ENCODE measurements at regions not wholly inside any gene's neighbourhood (a gene's known extent, or its start where the extent isn't known, plus 50 kb on each side); places are given as distances from the start of the nearest gene placed in this dataset.

GRCh38 chr3:127107491-127108375 is 85.2 kb upstream of the PRR23E start:
- DNase-seq (ENCODE audit: low spot score), result no peak

DNA sequence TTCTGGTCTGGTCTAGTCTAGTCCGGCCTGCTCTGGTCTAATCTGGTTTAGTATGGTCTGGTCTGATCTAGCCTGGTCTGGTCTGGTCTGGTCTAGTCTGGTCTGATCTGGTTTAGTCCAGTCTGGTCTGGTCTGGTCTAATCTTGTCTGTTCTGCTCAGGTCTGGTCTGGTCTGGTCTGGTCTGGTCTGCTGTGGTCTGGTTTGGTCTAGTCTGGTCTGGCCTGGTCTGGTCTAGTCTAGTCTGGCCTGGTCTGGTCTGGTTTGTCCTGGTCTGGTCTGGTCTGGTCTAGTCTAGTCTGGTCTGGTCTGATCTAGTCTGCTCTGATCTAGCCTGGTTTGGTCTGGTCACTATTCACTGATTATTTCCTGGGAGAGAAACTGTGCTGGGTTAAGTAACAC is 84.1 kb upstream of the PRR23E start:
- DNase-seq (ENCODE audit: low spot score), result no peak

DNA sequence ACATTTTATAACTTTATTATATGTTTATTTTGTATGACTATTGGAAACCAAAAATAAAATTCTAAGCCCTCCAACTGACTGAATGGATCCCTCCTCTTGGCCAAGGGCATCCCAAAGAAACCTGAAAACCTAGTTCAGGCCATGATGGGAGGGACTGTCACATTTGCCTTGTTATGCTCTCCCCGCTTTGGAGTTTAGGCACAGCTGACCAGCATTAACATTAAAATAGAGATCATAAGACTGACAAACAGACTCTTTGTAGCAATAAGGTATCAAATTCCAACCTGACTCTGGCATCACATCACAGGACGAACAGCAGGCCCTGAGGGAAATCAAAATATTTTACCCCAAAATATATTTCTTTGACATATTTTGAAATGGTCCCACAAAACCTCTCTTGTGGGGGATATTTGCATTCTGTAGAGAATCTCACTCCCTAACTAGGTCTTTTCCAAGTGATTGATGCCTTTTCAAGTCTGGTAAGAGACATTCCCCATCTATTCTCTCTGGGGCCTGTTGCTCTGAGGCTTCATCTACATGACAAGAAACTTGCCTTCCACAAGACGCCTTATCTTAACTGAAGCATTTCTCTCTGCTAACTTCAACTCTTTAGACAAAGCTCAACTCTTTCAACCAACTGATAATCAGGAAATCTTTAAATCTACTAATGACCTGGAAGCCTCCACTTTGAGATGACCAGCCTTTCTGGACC is 81.8 kb upstream of the PRR23E start:
- DNase-seq (ENCODE audit: low spot score), result no peak

GRCh38 chr3:127112796-127113570 is 79.9 kb upstream of the PRR23E start:
- no peak for DNase-seq (ENCODE audit: low spot score)

GRCh38 chr3:127113571-127113891 is 79.4 kb upstream of the PRR23E start:
- no peak for DNase-seq (ENCODE audit: low spot score)

DNA sequence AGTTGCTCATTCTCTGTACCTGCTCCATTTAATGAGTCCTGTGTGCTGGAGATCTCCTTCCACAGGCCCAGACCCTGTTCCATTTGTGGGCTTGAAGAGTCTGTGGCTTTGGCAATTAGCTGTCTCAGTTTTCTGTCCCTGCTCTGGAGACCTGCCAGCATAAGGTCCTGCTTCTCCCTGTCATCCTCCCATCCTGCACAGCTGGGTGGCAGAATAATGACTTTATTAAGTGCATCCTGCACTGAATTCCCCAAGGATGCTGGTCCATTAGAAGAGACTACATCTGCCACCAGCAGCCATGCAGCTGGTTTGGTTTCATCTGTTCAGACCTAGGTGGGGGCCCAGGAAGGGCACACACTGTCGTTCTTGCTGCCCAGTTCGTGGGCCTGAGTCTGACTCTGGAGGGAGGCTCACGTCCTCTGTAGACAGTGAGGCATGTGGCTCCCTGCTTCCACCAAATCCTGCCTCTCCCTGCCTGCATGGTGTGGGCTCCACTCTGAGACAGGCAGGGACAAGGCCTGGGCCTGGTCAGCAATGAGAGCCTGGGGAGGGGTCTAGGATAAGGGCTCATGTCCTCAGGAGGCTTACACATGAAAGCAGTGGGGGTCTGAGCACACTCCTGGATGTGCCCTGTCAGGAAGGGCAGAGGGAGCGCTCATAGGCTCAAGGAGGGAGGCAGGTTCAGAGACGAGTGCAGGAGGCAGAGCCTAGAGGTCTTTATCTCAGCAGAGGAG is 78.4 kb upstream of the PRR23E start:
- no peak for DNase-seq (ENCODE audit: low spot score)

GRCh38 chr3:127115691-127116351 is 77.1 kb upstream of the PRR23E start:
- DNase-seq (ENCODE audit: low spot score), result no peak

DNA sequence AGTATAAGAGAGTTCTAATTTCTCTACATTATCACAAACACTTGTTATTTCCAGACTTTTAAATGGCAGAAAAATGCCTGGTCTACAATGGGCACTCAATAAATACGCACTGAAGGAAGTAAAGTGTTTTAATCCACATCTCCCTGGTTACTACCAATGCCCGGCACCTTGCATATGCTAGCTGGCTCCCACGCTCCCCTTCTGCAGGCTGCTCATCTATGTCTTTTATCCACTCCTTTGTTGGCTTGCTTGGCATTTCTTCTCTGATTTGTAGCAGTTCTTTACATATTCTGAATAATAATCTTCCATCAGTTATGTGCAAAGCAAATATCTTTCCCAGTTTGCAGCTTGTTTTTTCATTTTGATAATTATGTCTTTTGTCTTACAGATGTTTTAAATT is 74.6 kb upstream of the PRR23E start:
- DNase-seq (ENCODE audit: low spot score), result no peak

- no peak for DNase-seq (ENCODE audit: low spot score)
Measured at GRCh38 chr3:127119693-127120464, 73.1 kb upstream of the PRR23E start.

GRCh38 chr3:127120851-127121647 is 71.9 kb upstream of the PRR23E start:
- DNase-seq (ENCODE audit: low spot score), result no peak

- no peak for DNase-seq (ENCODE audit: low spot score)
Measured at GRCh38 chr3:127121885-127122284, 71.0 kb upstream of the PRR23E start.

GRCh38 chr3:127123533-127123932 is 69.4 kb upstream of the PRR23E start:
- DNase-seq (ENCODE audit: low spot score), result no peak

- DNase-seq (ENCODE audit: low spot score), result no peak
Measured at GRCh38 chr3:127124120-127124519, 68.8 kb upstream of the PRR23E start.

- no peak for DNase-seq (ENCODE audit: low spot score)
Measured at GRCh38 chr3:127131424-127132170, 61.3 kb upstream of the PRR23E start.

DNA sequence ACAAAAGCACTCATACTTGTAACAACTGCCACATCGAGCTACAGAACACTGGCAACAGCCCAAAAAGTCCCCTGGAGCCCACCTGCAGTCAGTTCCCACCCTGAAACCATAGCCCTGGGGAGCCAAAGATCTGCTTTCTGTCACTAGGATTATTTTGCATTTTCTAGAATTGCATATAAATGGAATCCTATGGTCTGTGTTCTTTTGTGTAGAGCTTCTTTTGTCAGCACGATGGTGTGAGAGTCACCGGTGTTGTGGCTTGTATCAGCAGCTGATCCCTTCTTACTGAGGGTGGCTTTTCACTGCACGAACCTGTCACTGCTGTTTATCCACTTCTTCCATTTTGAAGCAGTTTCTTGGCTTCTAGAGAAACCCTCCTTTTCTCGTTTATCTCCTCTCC is 60.1 kb upstream of the PRR23E start:
- no peak for DNase-seq (ENCODE audit: low spot score)

GRCh38 chr3:127133971-127134370 is 59.0 kb upstream of the PRR23E start:
- no peak for DNase-seq (ENCODE audit: low spot score)

DNA sequence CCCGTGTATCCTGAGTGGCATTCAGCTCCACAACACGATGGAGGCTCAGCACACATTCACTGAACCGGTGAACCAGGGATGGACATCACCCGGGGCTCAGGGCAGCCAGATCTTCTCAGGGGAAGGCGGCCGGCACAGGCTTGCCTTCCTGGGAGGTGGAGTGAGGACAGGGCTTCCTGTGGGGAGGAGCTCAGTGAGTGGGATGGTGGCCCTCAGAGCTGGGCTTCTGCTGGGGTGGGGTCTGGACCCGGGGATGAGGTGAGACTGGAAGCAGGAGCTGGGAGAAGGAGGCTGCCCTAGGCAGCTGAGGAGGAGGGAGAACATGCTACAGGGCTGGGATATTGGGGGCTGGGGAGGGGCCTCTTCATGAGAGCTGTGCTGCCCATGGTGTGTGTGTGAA is 58.5 kb upstream of the PRR23E start:
- no peak for DNase-seq (ENCODE audit: low spot score)

DNA sequence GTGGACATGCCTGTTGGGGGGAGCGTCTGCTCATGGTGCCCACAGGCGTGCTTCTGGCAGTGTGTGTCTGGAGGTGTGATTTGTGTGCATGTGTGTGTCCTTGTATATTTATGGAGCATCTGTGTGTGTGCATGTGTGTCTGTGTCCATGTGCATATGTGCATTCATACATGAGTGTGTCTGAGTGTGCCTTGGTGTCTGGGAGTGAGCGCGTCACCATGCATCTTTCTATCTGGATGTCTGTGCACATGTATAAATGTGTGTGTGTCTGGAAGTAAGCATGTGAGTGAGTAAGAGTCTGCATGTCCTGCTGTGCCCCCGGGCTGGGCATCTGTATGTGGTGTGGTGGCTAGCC is 58.1 kb upstream of the PRR23E start:
- no peak for DNase-seq (ENCODE audit: low spot score)
